ENCODE measurements at regions not wholly inside any gene's neighbourhood (a gene's known extent, or its start where the extent isn't known, plus 50 kb on each side); places are given as distances from the start of the nearest gene placed in this dataset.

GRCh38 chr18:30485078-30485477, 557.5 kb downstream of the DSC3 start:
- TF ChIP-seq CTCF (IDR thresholded peaks at IDR 0.05) (no peak), POLR2A (IDR thresholded peaks at IDR 0.05) (no peak)

All from body of pancreas (tissue), 4 donors.